ENCODE measurements at regions not wholly inside any gene's neighbourhood (a gene's known extent, or its start where the extent isn't known, plus 50 kb on each side); places are given as distances from the start of the nearest gene placed in this dataset.

GRCh38 chr1:69233463-69233862, 334.3 kb upstream of the LRRC7 start:
- no peak for TF ChIP-seq POLR2A (IDR thresholded peaks at IDR 0.05)
- TF ChIP-seq CTCF (IDR thresholded peaks at IDR 0.05 in 4 of 5, conservative IDR thresholded peaks at IDR 0.05 in 1 of 5): no peak

Measured in gastrocnemius medialis (tissue), 4 donors.